Loucy (cell line): ENCODE measurements at regions not wholly inside any gene's neighbourhood (a gene's known extent, or its start where the extent isn't known, plus 50 kb on each side); places are given as distances from the start of the nearest gene placed in this dataset.

Experiments used
- EZH2phosphoT487 ChIP-seq: fragments of 200-600 bp; IDR thresholded peaks from 2 replicates; pipeline ENCODE4 v1.6.1; 2018; ENCODE audit warnings: antibody characterized with exemption, mild to moderate bottlenecking, moderate library complexity, borderline replicate concordance
- TF ChIP-seq, protein P1 (sequence below): fragments of 200-600 bp; sonication (generic); conservative IDR thresholded peaks from 2 replicates; pipeline ENCODE4 v1.5.1; 2014; ENCODE audit warnings: mild to moderate bottlenecking, antibody characterized with exemption, low read length

DNA sequence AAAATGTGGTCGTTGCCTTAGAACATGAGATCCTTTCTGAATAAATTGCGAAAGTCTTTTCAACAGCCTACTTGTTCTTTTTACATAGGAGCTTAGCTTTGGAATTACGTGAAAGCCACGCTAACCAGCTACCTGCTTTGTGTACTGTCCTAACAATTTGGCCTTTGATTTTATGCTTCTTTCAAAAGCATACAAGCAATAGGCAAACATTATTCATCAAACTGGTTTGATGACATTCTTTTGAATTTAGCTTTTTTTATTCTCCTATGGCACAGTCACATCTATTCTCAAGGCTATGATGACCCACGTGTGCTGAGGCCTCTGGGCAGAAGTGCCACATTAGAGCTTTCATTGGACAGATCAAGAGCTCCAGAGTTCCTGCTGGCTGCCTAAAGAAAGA, 178.0 kb upstream of the DPT start:
- TF ChIP-seq, protein P1, sequence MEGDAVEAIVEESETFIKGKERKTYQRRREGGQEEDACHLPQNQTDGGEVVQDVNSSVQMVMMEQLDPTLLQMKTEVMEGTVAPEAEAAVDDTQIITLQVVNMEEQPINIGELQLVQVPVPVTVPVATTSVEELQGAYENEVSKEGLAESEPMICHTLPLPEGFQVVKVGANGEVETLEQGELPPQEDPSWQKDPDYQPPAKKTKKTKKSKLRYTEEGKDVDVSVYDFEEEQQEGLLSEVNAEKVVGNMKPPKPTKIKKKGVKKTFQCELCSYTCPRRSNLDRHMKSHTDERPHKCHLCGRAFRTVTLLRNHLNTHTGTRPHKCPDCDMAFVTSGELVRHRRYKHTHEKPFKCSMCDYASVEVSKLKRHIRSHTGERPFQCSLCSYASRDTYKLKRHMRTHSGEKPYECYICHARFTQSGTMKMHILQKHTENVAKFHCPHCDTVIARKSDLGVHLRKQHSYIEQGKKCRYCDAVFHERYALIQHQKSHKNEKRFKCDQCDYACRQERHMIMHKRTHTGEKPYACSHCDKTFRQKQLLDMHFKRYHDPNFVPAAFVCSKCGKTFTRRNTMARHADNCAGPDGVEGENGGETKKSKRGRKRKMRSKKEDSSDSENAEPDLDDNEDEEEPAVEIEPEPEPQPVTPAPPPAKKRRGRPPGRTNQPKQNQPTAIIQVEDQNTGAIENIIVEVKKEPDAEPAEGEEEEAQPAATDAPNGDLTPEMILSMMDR: no peak
- TF ChIP-seq EZH2phosphoT487: no peak
